Panc1 (cell line): ENCODE measurements at regions not wholly inside any gene's neighbourhood (a gene's known extent, or its start where the extent isn't known, plus 50 kb on each side); places are given as distances from the start of the nearest gene placed in this dataset.

Experiments used
- ATAC-seq: fragments of 200-7000 bp; cut with Tn5 transposase; 2 replicates; pipeline ENCODE4 v1.9.1; 2020; ENCODE audit warnings: mild to moderate bottlenecking, moderate library complexity
- BruUV-seq: library from RNA; stranded (reverse); fragments of 400-500 nt; replicated peaks from 2 replicates; lab custom pipeline; 2021; lab: Mats Ljungman, UMichigan
- CTCF ChIA-PET: fragments of 300-600 bp; sonication (Branson Sonifier 250); formaldehyde crosslinking; loops from one replicate; lab custom pipeline; 2022; ENCODE audit warnings: antibody characterized with exemption; lab: Charles Lee
- POLR2A ChIA-PET: fragments of 300-600 bp; sonication (Branson Sonifier 250); formaldehyde crosslinking; loops from one replicate; lab custom pipeline; 2022; ENCODE audit warnings: antibody characterized with exemption; lab: Charles Lee
- DNase-seq: peaks from one replicate; pipeline ENCODE4 v3.0.0-alpha.2; 2010; ENCODE audit warnings: low read depth, low spot score
- H3K27ac ChIP-seq: 2 replicates; pipeline ENCODE4 v1.5.1; 2011; ENCODE audit warnings: mild to moderate bottlenecking, low read length, inconsistent platforms
- H3K27me3 ChIP-seq: fragments of 200-500 bp; sonication (Bioruptor generic); 2 replicates; pipeline ENCODE4 v1.6.0; 2014; ENCODE audit warnings: low read length, inconsistent platforms; ENCODE audit not compliant: control insufficient read depth, insufficient read depth
- H3K36me3 ChIP-seq: fragments of 200-500 bp; sonication (Bioruptor generic); 2 replicates; pipeline ENCODE4 v1.5.1; 2014; ENCODE audit warnings: inconsistent platforms, mild to moderate bottlenecking, low read length, moderate library complexity; ENCODE audit not compliant: control insufficient read depth, insufficient read depth
- H3K4me1 ChIP-seq: 2 replicates; pipeline ENCODE4 v1.5.1; 2011; ENCODE audit warnings: inconsistent platforms, mild to moderate bottlenecking, low read length, moderate library complexity; ENCODE audit not compliant: control insufficient read depth, insufficient read depth
- H3K4me3 ChIP-seq, 2 experiments: 2 replicates each; pipeline ENCODE4 v1.5.1; 2011 to 2012; ENCODE audit warnings: low read depth in 2 of 2, low read length in 2 of 2, mild to moderate bottlenecking in 2 of 2, inconsistent platforms in 1 of 2, moderate library complexity in 1 of 2
- H3K9me3 ChIP-seq: fragments of 200-500 bp; sonication (Bioruptor generic); 2 replicates; pipeline ENCODE4 v1.5.1; 2014; ENCODE audit warnings: low read depth, mild to moderate bottlenecking, inconsistent platforms, low read length, moderate library complexity; ENCODE audit not compliant: control insufficient read depth, insufficient read depth
- POLR2AphosphoS5 ChIP-seq: IDR thresholded peaks from 2 replicates; pipeline ENCODE4 v1.6.1; 2012; ENCODE audit warnings: mild to moderate bottlenecking, low read depth, low read length, moderate library complexity
- REST ChIP-seq, 2 experiments: IDR thresholded peaks; 2 replicates each; pipeline ENCODE4 v1.6.1; 2011 to 2012; ENCODE audit warnings: low read depth in 2 of 2, control low read depth in 1 of 2, low read length in 1 of 2, mild to moderate bottlenecking in 1 of 2, moderate library complexity in 1 of 2; ENCODE audit not compliant: insufficient read depth in 1 of 2
- SIN3A ChIP-seq: IDR thresholded peaks from 2 replicates; pipeline ENCODE4 v1.6.1; 2012; ENCODE audit warnings: low read depth, mild to moderate bottlenecking, low read length, moderate library complexity, borderline replicate concordance; ENCODE audit not compliant: insufficient read depth
- TCF7L2 ChIP-seq: IDR thresholded peaks from 2 replicates; pipeline ENCODE4 v1.6.1; 2011; ENCODE audit warnings: mild to moderate bottlenecking, low read depth, low read length, inconsistent platforms
- in situ Hi-C: cut with HindIII; loops from 2 replicates; pipeline ENCODE4 v1.10.0; 2016; ENCODE audit warnings: low sequenced_read_pairs, low pct_unique_long_range_greater_than_20kb
- intact Hi-C: fragments of 100-400 bp; cut with micrococcal nuclease; formaldehyde crosslinking; loops from one replicate; pipeline ENCODE4 v1.10.0; 2022; ENCODE audit not compliant: unreplicated experiment
- TF ChIP-seq, protein P1 (sequence below): fragments of 450-650 bp; IDR thresholded peaks from 2 replicates; pipeline ENCODE4 v1.5.1; 2017; ENCODE audit warnings: mild to moderate bottlenecking

DNA sequence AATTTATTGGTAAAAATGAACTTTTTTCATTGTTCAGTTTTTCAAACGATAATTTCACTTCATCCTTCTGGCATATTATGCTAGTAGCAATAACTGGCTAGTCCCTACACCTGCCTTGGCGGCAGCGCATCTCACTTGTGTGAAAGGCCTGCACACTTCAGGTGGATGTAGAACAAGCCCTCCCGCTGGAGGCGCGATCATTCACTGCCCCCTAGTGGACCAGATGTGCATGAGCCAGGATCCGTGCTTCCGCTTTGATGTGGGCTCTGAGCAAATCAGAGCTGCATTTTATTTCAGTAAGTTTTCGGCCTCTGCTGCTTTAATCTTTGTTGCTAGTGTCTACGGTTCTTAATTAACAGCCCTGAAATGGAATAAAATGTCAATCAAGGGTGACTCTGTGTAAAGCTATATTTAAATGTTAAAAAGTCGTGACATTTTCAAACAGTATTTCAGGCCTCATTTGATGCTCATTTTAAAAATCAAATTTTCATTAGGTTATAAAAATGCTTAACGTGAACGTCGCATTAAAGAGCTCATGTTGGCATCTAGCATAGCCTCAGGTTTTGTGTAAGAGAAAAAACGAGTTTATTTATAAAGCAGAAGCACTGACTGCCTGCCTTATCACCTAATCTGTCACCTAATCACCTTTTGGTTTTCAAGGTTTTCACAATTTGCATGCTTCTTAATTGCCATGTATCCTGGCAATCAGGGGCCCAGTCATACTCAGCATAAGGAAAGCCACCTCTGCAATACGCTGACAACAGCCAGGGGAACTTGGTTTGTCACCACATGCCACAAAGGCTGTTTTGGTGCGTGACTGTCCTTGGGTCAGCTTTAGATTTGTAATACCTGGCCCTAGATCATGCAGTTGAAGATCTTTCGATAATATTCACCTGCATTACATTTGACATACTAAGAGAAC lies 112.2 kb downstream of the TEX26 start:
- ChIA-PET POLR2A (no interaction called here), CTCF (interaction anchor here (0.6 to 0.9 kb wide), 5 partner anchors 43 to 912 kb away, joined by 3 to 8 read pairs (median 4); no protein-coding TSS in a partner anchor)
- Histone ChIP-seq H3K27ac (peak overlapping the region; percentile 89), H3K36me3 (no peaks in the 10 kb centered on the region), H3K9me3 (no peaks in the 10 kb centered on the region), H3K27me3 (no peaks in the 10 kb centered on the region), H3K4me1 (peaks cover 21% of the 10 kb centered on the region), H3K4me3 (no peak overlapping the region)
- ATAC-seq (peak; percentile 86), DNase-seq (peak; percentile 48)
- TF ChIP-seq SIN3A (no peak), TCF7L2 (peak; percentile 94), POLR2AphosphoS5 (no peak), REST (IDR thresholded peaks at IDR 0.05; ENCODE audit: insufficient read depth in 1 of 2, low read depth in 2 of 2, low read length in 1 of 2) (no peak)
- TF ChIP-seq, protein P1, sequence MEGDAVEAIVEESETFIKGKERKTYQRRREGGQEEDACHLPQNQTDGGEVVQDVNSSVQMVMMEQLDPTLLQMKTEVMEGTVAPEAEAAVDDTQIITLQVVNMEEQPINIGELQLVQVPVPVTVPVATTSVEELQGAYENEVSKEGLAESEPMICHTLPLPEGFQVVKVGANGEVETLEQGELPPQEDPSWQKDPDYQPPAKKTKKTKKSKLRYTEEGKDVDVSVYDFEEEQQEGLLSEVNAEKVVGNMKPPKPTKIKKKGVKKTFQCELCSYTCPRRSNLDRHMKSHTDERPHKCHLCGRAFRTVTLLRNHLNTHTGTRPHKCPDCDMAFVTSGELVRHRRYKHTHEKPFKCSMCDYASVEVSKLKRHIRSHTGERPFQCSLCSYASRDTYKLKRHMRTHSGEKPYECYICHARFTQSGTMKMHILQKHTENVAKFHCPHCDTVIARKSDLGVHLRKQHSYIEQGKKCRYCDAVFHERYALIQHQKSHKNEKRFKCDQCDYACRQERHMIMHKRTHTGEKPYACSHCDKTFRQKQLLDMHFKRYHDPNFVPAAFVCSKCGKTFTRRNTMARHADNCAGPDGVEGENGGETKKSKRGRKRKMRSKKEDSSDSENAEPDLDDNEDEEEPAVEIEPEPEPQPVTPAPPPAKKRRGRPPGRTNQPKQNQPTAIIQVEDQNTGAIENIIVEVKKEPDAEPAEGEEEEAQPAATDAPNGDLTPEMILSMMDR: peak; percentile 92
- no TSS peak for BruUV-seq
- in situ Hi-C loops (no loop called here), intact Hi-C loops (loop anchor here (10.0 kb wide), 1 partner anchor 240 kb away; no protein-coding TSS in a partner anchor)

DNA sequence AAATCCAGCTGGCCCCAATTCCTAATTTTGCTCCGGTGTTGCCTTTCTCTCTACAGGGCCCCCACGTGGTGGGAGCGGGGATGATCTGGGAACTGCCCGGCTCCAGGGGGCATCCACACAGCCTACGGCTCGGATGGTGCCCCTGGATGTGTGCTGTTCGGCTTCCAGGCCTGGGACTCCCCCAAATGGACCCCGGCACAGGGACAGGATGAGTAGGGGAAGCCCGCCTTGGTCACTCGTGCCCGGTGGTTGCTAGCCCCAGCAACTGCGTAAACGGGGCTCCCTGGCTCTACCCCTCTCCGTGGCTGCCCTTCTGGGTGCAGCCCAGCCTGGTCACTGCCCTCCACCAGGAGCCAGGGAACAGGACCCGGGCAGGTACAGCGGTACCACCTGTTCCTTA lies 111.5 kb downstream of the TEX26 start:
- ChIA-PET POLR2A (no interaction called here), CTCF (interaction anchor here (0.7 kb wide), 1 partner anchor 42 kb away, joined by 4 read pairs; no protein-coding TSS in a partner anchor)
- TF ChIP-seq POLR2AphosphoS5 (no peak), REST (IDR thresholded peaks at IDR 0.05; ENCODE audit: insufficient read depth in 1 of 2, low read depth in 2 of 2, low read length in 1 of 2) (no peak), TCF7L2 (no peak), SIN3A (no peak)
- TF ChIP-seq, protein P1: no peak
- in situ Hi-C loops: no loop called here
- intact Hi-C loops: loop anchor here (10.0 kb wide), 1 partner anchor 239 kb away; no protein-coding TSS in a partner anchor
- H3K9me3 ChIP-seq: no peaks in the 10 kb centered on the region
- H3K4me1 ChIP-seq: peaks cover 21% of the 10 kb centered on the region
- H3K27ac ChIP-seq: no peak overlapping the region
- BruUV-seq: no TSS peak
- H3K36me3 ChIP-seq: no peaks in the 10 kb centered on the region
- H3K27me3 ChIP-seq: no peaks in the 10 kb centered on the region
- no peak overlapping the region for H3K4me3 ChIP-seq
- ATAC-seq: peak; percentile 16
- no peak for DNase-seq
